CD4-positive, alpha-beta T cell treated with Interleukin-1 beta for 1 hour (primary cell): ENCODE measurements at regions not wholly inside any gene's neighbourhood (a gene's known extent, or its start where the extent isn't known, plus 50 kb on each side); places are given as distances from the start of the nearest gene placed in this dataset.
"Not testable (repeated sequence)": the region's sequence is repeated elsewhere in the genome, so short reads cannot be mapped to it uniquely, and the experiment has no call there.

Source experiments
- DNase-seq, 2 donors: peaks; one replicate each; pipeline ENCODE4 v3.0.0-alpha.2; 2020 to 2022

DNA sequence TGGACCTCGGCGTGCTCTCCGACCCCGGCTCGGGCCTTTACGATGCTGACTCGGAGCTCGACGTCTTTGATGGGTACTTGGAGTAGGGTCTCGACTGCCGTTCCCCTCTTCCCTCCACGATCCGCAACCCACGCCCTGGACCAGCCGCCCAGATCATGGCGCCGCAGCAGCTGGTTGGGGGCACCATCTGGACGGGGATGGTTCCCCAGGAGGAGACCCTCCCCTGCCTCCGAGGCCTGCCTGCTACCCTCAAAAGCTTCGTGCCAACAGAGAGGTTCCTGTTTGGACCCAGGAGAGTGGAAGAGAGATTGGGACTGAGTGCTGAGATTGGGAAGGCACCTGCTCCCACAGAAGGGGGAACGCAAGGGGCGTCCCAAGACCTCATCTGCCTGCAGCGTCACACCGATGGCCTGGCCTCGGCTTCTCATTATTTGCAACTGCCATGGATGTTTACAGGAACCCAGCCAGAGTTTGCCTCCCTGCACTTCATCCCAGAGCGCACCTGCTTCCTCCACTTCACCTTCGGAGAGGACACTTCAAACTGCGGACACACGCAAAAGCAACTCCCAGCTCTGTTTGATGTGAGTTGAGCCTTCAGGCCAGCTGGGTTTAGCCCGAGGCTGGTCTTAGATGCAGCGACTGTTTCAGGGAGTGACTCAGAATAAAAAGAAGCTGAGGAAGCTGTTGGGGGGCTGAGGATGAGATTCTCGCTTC, 58.9 kb downstream of the GOLGA6L7 start:
- peak; percentile 29 to 31 for DNase-seq

DNA sequence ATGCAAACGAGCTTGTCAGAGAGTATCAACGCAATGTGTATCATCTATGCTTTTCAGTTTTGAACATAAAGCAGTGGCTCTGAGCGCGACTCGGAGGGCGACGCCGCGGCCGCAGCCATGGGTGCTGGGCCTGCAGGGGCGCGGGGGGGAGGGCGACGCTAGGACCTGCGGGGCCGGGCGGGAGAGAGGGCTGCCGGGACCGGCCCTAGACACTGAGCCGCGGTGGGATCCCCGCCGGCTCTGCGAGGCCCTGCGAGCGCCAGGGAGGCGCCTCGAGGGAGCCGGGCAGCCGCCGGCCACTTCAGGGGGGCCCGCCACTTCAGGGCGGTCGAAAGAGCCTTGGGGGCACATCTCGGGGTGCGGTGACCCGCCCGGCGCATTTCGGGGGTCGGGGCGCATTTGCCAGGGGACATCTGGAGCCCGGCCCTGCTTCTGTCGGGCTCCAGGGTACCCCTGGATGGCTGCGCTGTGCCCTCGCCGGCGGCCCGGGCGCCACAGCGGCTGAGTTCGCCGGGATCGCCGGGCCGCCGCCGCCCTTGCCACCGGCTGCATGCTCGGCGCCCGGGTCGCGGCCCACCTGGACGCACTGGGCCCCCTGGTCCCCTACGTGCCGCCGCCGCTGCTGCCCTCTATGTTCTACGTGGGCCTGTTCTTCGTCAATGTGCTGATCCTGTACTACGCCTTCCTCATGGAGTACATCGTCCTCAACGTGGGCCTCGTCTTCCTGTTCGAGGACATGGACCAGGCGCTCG, 59.6 kb downstream of the GOLGA6L7 start:
- DNase-seq, result not testable (repeated sequence)

DNA sequence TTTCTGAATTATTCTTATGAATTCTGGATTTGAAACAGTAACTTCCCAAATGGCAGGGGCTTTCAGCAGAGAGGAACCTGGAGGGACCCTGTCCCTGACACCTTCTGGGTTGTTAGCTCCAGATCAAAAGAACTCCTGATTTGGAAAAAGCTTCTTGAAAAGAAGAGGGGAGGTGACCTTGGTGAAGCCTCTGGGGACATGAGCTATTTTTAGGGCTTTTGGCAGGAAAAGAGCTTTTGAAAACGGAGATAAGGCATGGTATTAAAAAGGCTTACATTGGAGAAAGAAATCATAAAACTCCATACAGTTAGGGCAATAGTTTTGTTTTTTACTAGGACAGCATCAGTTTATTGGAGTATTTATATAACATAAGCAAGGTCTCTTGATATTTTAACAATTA, 60.3 kb downstream of the GOLGA6L7 start:
- not testable (repeated sequence) for DNase-seq

DNA sequence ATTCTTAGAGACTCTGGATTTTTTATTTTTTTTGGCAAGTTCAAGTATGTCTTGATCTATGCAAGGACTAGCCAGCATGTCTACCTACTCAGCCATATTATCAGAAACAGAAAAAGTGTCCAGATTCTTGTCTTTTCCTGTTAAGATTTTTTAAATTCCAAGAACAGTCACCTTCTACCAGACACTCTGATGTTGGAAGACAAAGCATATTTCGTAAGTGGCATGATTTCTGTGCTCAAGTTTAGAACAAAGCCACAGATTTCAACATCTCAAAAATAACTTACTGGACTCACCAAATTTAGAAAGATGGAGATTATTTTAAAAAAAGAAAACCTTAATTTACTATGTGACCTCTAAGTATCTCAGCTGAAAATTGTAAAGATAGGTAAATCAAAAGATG, 61.9 kb downstream of the GOLGA6L7 start:
- no peak for DNase-seq

DNA sequence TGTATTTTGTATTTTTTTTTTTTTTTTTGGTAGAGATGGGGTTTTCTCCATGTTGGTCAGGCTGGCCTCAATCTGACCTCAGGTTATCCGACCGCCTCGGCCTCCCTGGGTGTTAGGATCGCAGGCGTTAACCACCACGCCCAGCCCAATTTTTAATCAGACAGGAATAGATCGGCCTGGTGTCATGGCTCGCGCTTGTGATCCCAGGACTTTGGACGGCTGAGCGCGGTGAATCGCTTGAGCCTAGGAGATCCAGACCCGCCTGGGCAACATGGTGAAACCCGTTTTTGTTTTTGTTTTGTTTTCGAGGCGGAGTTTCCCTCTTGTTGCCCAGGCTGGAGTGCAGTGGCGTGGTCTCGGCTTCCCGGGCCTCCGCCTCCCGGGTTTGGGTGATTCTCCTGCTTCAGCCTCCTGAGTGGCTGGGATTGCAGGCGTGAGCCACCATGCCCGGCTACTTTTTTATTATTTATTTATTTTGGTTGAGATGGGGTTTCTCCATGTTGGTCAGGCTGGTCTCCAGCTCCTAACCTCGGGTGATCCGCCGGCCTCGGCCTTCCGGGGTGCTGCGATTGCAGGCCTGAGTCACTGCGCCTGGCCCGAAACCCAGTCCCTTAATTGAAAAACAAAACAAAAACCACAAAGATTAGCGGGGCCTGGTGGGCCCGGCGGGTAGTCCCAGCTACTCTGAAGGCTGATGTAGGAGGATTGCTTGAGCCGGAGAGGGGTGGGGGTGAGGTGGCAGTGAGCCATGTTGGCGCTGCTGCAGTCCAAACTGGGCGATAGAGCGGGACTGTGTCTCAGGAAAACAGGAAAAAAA, 63.9 kb downstream of the GOLGA6L7 start:
- DNase-seq, result not testable (repeated sequence)

DNA sequence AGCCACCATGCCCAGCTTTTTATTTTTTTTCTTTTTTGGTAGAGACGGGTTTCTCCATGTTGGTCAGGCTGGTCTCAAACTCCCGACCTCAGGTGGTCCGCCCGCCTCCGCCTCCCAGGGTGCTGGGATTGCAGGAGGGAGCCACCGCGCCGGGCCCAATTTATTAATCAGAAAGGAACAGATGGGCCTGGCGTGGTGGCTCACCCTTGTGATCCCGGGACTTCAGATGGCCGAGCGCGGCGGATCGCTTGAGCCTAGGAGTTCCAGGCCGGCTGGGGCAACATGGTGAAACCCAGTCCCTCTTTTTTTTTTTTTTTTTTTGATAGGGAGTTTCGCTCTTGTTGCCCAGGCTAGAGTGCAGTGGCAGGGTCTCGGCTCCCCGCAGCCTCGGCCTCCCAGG, 64.6 kb downstream of the GOLGA6L7 start:
- DNase-seq, result no peak

DNA sequence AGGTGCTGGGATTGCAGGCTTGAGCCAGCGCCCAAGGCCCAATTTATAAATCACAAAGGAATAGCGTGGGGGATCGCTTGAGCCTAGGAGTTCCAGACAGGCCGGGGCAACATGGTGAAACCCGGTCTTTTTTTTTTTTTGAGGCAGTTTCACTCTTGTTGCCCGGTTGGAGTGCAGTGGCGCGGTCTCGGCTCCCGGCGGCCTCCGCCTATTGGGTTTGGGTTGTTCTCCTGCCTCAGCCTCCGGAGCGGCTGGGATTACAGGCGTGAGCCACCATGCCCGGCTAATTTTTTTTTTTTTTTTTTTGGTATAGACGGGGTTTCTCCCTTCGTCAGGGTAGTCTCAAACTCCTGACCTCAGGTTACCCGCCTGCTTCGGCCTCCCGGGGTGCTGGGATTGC, 65.0 kb downstream of the GOLGA6L7 start:
- DNase-seq, result no peak

DNA sequence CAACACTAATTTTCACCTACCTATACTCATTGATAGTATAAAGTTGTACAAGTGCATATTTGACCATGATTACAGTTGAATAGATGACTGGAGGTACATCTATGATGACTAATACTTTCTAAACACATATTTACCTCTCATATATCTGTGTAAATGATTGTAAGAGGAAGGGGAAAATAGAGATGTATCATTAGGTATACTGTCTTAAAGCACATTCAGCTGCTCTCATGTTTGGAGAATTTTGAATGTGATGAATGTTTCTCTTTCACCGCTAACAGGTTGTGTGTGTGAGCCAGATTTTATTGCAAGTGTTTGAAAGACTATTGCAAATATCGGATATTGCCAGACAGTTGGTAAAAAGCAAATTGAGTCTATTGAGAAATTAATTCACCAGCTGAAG, 66.2 kb upstream of the GOLGA8M start:
- not testable (repeated sequence) for DNase-seq

DNA sequence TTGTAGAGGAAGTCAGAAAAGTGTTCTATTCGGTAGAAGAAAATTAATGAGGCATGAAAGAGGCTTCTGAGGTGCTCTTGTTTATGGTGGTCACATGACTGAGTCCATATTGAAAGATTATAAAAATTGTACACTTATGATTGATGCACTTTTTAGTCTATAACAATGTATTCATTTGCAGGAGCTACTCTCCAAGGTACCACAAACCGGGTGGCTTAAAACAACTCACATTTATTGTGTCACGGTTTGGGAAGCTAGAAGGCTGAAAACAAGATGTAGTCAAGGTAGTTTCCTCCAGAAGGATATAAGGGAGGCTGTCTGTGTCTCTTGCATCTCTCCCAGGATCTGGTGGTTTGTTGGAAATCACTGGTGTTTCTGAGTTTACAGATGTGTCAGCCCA, 60.6 kb upstream of the GOLGA8M start:
- not testable (repeated sequence) for DNase-seq
